Peyer's patch (tissue), 4 donors: ENCODE measurements at regions not wholly inside any gene's neighbourhood (a gene's known extent, or its start where the extent isn't known, plus 50 kb on each side); places are given as distances from the start of the nearest gene placed in this dataset.

ENCODE experiments used
- DNase-seq, 3 donors: peaks; one replicate each; pipeline ENCODE4 v3.0.0-alpha.2; 2017 to 2019
- H3K27ac ChIP-seq, 4 donors: fragments of 200-600 bp; sonication (generic); one replicate each; pipeline ENCODE4 v1.5.1; 2016 to 2019
- H3K27me3 ChIP-seq, 2 donors: fragments of 200-600 bp; sonication (generic); one replicate each; pipeline ENCODE4 v1.5.1; 2019
- H3K36me3 ChIP-seq, 3 donors: fragments of 200-600 bp; sonication (generic); one replicate each; pipeline ENCODE4 v1.5.1; 2016 to 2019
- H3K4me1 ChIP-seq, 4 donors: fragments of 200-600 bp; sonication (generic); one replicate each; pipeline ENCODE4 v1.5.1; 2016 to 2019
- H3K4me3 ChIP-seq, 4 donors: fragments of 200-600 bp; sonication (generic); 1 replicate in 3 of 4; 2 replicates in 1 of 4; pipeline ENCODE4 v1.5.1; 2016 to 2019; ENCODE audit warnings: mild to moderate bottlenecking in 1 of 4
- H3K9me3 ChIP-seq, 4 donors: fragments of 200-600 bp; sonication (generic); one replicate each; pipeline ENCODE4 v1.5.1; 2016 to 2019; ENCODE audit warnings: mild to moderate bottlenecking in 1 of 4
- CTCF ChIP-seq, 6 experiments: fragments of 450-650 bp in 4 of 6; fragments of 200-600 bp in 2 of 6; sonication (generic) in 1 of 6; IDR thresholded peaks; one replicate each; pipeline ENCODE4 v1.5.1; 2017 to 2019; ENCODE audit warnings: antibody characterized with exemption in 6 of 6, mild to moderate bottlenecking in 3 of 6, moderate library complexity in 1 of 6
- POLR2A ChIP-seq, 2 donors: fragments of 450-650 bp; IDR thresholded peaks; one replicate each; pipeline ENCODE4 v1.5.1; 2017; ENCODE audit warnings: antibody characterized with exemption in 2 of 2, mild to moderate bottlenecking in 2 of 2, moderate library complexity in 2 of 2

- no peak overlapping the region for H3K27ac ChIP-seq
- TF ChIP-seq POLR2A (IDR thresholded peaks at IDR 0.05) (no peak), CTCF (IDR thresholded peaks at IDR 0.05) (no peak)
- no peaks in the 10 kb centered on the region for H3K27me3 ChIP-seq
These were observed 164.5 kb downstream of the IRS1 start for GRCh38 chr2:226634943-226635604.

GRCh38 chr2:226631671-226632070, 167.9 kb downstream of the IRS1 start:
- Histone ChIP-seq H3K4me1 (no peaks in the 10 kb centered on the region), H3K27ac (peak overlapping the region in 1 of 4 donors; percentile 63), H3K4me3 (no peak overlapping the region), H3K27me3 (no peaks in the 10 kb centered on the region), H3K36me3 (no peaks in the 10 kb centered on the region), H3K9me3 (no peaks in the 10 kb centered on the region)
- TF ChIP-seq CTCF (IDR thresholded peaks at IDR 0.05): no peak
- TF ChIP-seq POLR2A (IDR thresholded peaks at IDR 0.05): no peak
- no peak for DNase-seq

More at GRCh38 chr2:226634943-226635604, 164.5 kb downstream of the IRS1 start:
- DNase-seq: no peak
- no peaks in the 10 kb centered on the region for H3K4me1 ChIP-seq
- H3K4me3 ChIP-seq: no peak overlapping the region
- H3K36me3 ChIP-seq: no peaks in the 10 kb centered on the region
- H3K9me3 ChIP-seq: no peaks in the 10 kb centered on the region

- TF ChIP-seq POLR2A (IDR thresholded peaks at IDR 0.05): no peak
- TF ChIP-seq CTCF (IDR thresholded peaks at IDR 0.05): no peak
- H3K4me3 ChIP-seq: no peak overlapping the region
- no peaks in the 10 kb centered on the region for H3K36me3 ChIP-seq
- peak overlapping the region in 1 of 4 donors; percentile 63 for H3K27ac ChIP-seq
- DNase-seq: no peak
- no peaks in the 10 kb centered on the region for H3K4me1 ChIP-seq
- H3K9me3 ChIP-seq: no peaks in the 10 kb centered on the region
- H3K27me3 ChIP-seq: no peaks in the 10 kb centered on the region
These were observed 168.4 kb downstream of the IRS1 start for GRCh38 chr2:226631187-226631586.

- H3K4me1 ChIP-seq: no peaks in the 10 kb centered on the region
- H3K27me3 ChIP-seq: no peaks in the 10 kb centered on the region
- H3K4me3 ChIP-seq: no peak overlapping the region
- no peak overlapping the region for H3K27ac ChIP-seq
- H3K36me3 ChIP-seq: no peaks in the 10 kb centered on the region
- DNase-seq: no peak
- no peak for TF ChIP-seq CTCF (IDR thresholded peaks at IDR 0.05)
- no peak for TF ChIP-seq POLR2A (IDR thresholded peaks at IDR 0.05)
- H3K9me3 ChIP-seq: no peaks in the 10 kb centered on the region
These were observed 173.7 kb downstream of the IRS1 start for GRCh38 chr2:226625946-226626345.

GRCh38 chr2:226623587-226624368, 175.8 kb downstream of the IRS1 start:
- TF ChIP-seq CTCF (IDR thresholded peaks at IDR 0.05) (no peak), POLR2A (IDR thresholded peaks at IDR 0.05) (no peak)
- DNase-seq: no peak
- Histone ChIP-seq H3K4me3 (no peak overlapping the region), H3K36me3 (no peaks in the 10 kb centered on the region), H3K4me1 (peaks cover 0 to 6% (median 0%) of the 10 kb centered on the region in 4 donors), H3K27ac (no peak overlapping the region), H3K27me3 (no peaks in the 10 kb centered on the region), H3K9me3 (no peaks in the 10 kb centered on the region)
